Activated T-helper 2 cell treated with anti-CD3 and anti-CD28 coated beads, Interferon-gamma antibody, Interleukin-2, Interleukin-4, amounts not matched to agents 10 μg/mL and 5 μg/mL and 100 μg/mL, durations not matched to agents 14 hours and 24 hours and 36 hours (primary cell): ENCODE measurements at regions not wholly inside any gene's neighbourhood (a gene's known extent, or its start where the extent isn't known, plus 50 kb on each side); places are given as distances from the start of the nearest gene placed in this dataset.
"Not testable (repeated sequence)": the region's sequence is repeated elsewhere in the genome, so short reads cannot be mapped to it uniquely, and the experiment has no call there.

Experiments used
- DNase-seq: peaks from one replicate; pipeline ENCODE4 v3.0.0; 2021; ENCODE audit warnings: low spot score
- H3K27ac Mint-ChIP-seq: one replicate; pipeline ENCODE4 v1.8.0; 2021; ENCODE audit warnings: mixed read lengths
- H3K27me3 Mint-ChIP-seq: one replicate; pipeline ENCODE4 v1.8.0; 2021; ENCODE audit warnings: low read depth, mixed read lengths
- H3K36me3 Mint-ChIP-seq: one replicate; pipeline ENCODE4 v1.8.0; 2021; ENCODE audit warnings: low read depth, mixed read lengths
- H3K4me1 Mint-ChIP-seq: one replicate; pipeline ENCODE4 v1.8.0; 2021; ENCODE audit warnings: low read depth, mixed read lengths
- H3K4me3 Mint-ChIP-seq: one replicate; pipeline ENCODE4 v1.8.0; 2021; ENCODE audit warnings: low read depth, mild to moderate bottlenecking, moderate library complexity, mixed read lengths
- H3K9me3 Mint-ChIP-seq: one replicate; pipeline ENCODE4 v1.8.0; 2021; ENCODE audit warnings: mixed read lengths
- intact Hi-C: fragments of 100-400 bp; cut with micrococcal nuclease; formaldehyde crosslinking; loops from one replicate; pipeline ENCODE4 v1.15.1; 2023

DNA sequence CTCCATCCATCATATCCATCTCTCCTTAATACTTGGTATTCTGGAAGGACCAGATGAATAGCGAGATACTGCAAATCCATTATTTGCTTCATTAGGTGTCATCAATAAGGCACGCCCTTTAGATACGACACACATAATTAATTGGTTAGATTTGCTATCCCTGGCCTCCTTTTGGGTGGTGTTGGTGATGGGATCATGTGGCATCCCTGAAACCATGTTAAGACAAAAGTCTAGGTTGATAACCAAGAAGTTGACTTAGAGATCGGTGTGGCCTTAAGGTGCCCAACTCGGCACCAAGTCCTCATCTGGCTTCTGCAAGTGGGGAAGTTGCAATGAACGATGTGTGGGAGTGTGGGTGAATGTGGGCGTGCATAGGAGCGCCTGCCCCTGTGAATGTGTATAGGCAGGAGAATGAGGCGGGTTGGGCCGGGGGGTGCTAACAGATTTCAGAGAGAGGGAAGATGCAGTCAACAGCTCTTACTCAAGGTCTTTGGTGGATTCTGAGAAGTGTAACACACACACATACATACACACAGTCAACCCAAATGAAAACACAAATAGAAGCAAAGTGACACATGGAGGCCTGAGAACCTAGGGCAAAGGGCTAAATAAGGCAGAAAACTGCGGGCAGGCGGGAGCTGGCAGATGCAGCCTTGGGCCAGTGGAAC lies 415.7 kb upstream of the ESRRG start:
- H3K36me3 Mint-ChIP-seq, result no peaks in the 10 kb centered on the region
- H3K27me3 Mint-ChIP-seq, result peaks cover 65% of the 10 kb centered on the region
- no peak overlapping the region for H3K27ac Mint-ChIP-seq
- intact Hi-C loops, result loop anchor here (5.0 kb wide), 1 partner anchor 1028 kb away; no protein-coding TSS in a partner anchor
- DNase-seq, result no peak
- H3K9me3 Mint-ChIP-seq, result no peaks in the 10 kb centered on the region
- H3K4me1 Mint-ChIP-seq, result peaks cover 2% of the 10 kb centered on the region
- H3K4me3 Mint-ChIP-seq, result no peak overlapping the region

- H3K36me3 Mint-ChIP-seq, result no peaks in the 10 kb centered on the region
- peaks cover 71% of the 10 kb centered on the region for H3K27me3 Mint-ChIP-seq
- DNase-seq, result no peak
- H3K4me3 Mint-ChIP-seq, result no peak overlapping the region
- intact Hi-C loops, result loop anchor here (5.0 kb wide), 1 partner anchor 1029 kb away; no protein-coding TSS in a partner anchor
- H3K9me3 Mint-ChIP-seq, result no peaks in the 10 kb centered on the region
- H3K27ac Mint-ChIP-seq, result no peak overlapping the region
- H3K4me1 Mint-ChIP-seq, result peaks cover 2% of the 10 kb centered on the region
Observed at GRCh38 chr1:217138173-217138765, 415.0 kb upstream of the ESRRG start.

GRCh38 chr1:217137210-217137881 lies 414.1 kb upstream of the ESRRG start:
- DNase-seq, result no peak
- H3K27me3 Mint-ChIP-seq, result peaks cover 76% of the 10 kb centered on the region

DNA sequence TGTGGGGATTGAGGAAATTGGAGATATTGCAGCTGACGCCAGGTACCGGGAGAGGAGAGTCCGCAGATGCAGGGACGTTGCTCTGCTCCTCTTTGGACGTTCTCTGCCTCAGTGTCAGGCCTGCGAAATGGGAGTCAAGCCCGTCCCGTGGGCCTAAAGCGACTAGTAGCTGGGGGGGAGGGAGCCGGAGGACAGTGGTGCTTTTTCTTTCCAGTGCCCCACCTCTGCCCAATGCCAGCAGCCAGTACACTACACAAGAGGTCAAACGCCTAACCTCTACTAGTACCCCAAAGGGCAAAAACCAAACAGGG lies 413.6 kb upstream of the ESRRG start:
- intact Hi-C loops, result loop anchor here (5.0 kb wide), 1 partner anchor 1030 kb away; no protein-coding TSS in a partner anchor
- H3K9me3 Mint-ChIP-seq, result no peaks in the 10 kb centered on the region
- peaks cover 2% of the 10 kb centered on the region for H3K4me1 Mint-ChIP-seq
- no peaks in the 10 kb centered on the region for H3K36me3 Mint-ChIP-seq
- peaks cover 76% of the 10 kb centered on the region for H3K27me3 Mint-ChIP-seq
- no peak overlapping the region for H3K4me3 Mint-ChIP-seq
- no peak for DNase-seq
- no peak overlapping the region for H3K27ac Mint-ChIP-seq

More at GRCh38 chr1:217137210-217137881, 414.1 kb upstream of the ESRRG start:
- Mint-ChIP-seq H3K27ac (no peak overlapping the region), H3K4me1 (peaks cover 2% of the 10 kb centered on the region), H3K36me3 (no peaks in the 10 kb centered on the region), H3K9me3 (no peaks in the 10 kb centered on the region), H3K4me3 (no peak overlapping the region)
- intact Hi-C loops, result loop anchor here (5.0 kb wide), 1 partner anchor 1030 kb away; no protein-coding TSS in a partner anchor

GRCh38 chr1:217135987-217136894 lies 413.0 kb upstream of the ESRRG start:
- Mint-ChIP-seq H3K27me3 (peaks cover 72% of the 10 kb centered on the region), H3K36me3 (no peaks in the 10 kb centered on the region), H3K4me1 (peaks cover 2% of the 10 kb centered on the region), H3K4me3 (no peak overlapping the region), H3K9me3 (no peaks in the 10 kb centered on the region), H3K27ac (no peak overlapping the region)
- no peak for DNase-seq
- intact Hi-C loops, result loop anchor here (5.0 kb wide), 1 partner anchor 1031 kb away; no protein-coding TSS in a partner anchor

GRCh38 chr1:217135569-217135915 lies 412.3 kb upstream of the ESRRG start:
- no peak for DNase-seq
- intact Hi-C loops, result loop anchor here (5.0 kb wide), 1 partner anchor 1032 kb away; no protein-coding TSS in a partner anchor
- H3K27me3 Mint-ChIP-seq, result peaks cover 68% of the 10 kb centered on the region
- H3K27ac Mint-ChIP-seq, result no peak overlapping the region
- H3K9me3 Mint-ChIP-seq, result no peaks in the 10 kb centered on the region
- H3K4me1 Mint-ChIP-seq, result peaks cover 2% of the 10 kb centered on the region
- H3K36me3 Mint-ChIP-seq, result no peaks in the 10 kb centered on the region
- H3K4me3 Mint-ChIP-seq, result peak overlapping the region; percentile 42

GRCh38 chr1:217134857-217135568 lies 411.8 kb upstream of the ESRRG start:
- no peaks in the 10 kb centered on the region for H3K9me3 Mint-ChIP-seq
- no peak overlapping the region for H3K4me3 Mint-ChIP-seq
- no peak for DNase-seq
- peaks cover 2% of the 10 kb centered on the region for H3K4me1 Mint-ChIP-seq
- no peaks in the 10 kb centered on the region for H3K36me3 Mint-ChIP-seq
- no peak overlapping the region for H3K27ac Mint-ChIP-seq
- intact Hi-C loops, result loop anchor here (5.0 kb wide), 1 partner anchor 1032 kb away; no protein-coding TSS in a partner anchor
- H3K27me3 Mint-ChIP-seq, result peaks cover 65% of the 10 kb centered on the region

DNA sequence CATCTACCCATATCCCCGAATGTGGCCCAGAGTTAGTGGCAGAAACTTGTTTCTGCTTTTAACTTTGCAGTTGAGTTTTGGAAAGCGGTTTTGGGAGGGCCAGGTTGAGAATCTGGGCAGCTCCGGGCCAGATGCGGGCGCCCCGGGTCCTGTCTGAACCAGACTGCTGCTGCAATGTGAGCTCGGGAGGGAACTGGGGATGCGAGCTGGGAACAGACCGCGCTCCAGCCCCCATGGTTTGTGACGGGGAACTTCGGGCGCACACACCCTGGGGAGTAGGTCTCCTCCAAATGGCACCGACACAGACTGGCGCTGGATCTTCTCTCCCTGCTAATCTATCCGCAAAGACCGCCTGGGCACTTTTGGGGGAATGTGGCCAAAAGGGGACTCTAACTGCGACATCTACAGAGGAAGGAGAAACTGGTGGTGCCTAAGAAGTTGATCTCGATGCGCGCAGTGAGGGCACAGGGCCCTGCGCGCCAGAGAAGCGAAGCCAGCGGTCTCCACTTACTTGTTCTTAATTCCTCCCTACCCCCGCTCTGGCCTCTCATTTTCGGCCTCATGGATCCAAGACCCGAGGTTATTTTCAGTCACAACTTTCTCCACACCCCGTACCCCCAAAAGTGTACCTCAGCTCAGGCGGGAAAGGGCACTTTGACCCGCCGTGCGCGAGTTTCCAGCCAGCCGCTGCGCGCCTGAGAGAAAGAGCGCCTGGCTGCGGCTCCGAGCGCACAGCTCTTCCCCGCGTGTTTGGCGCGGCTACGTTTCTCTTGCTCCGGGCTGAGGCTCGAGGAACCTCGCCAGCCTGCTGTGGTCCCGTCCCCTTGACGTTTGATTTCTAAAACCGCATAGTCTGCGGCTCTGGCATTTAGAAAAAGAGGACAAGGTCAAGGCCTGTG lies 411.0 kb upstream of the ESRRG start:
- Mint-ChIP-seq H3K36me3 (no peaks in the 10 kb centered on the region), H3K27ac (no peak overlapping the region), H3K4me3 (no peak overlapping the region), H3K4me1 (peaks cover 2% of the 10 kb centered on the region), H3K27me3 (peaks cover 60% of the 10 kb centered on the region), H3K9me3 (no peaks in the 10 kb centered on the region)
- intact Hi-C loops, result no loop called here
- no peak for DNase-seq

DNA sequence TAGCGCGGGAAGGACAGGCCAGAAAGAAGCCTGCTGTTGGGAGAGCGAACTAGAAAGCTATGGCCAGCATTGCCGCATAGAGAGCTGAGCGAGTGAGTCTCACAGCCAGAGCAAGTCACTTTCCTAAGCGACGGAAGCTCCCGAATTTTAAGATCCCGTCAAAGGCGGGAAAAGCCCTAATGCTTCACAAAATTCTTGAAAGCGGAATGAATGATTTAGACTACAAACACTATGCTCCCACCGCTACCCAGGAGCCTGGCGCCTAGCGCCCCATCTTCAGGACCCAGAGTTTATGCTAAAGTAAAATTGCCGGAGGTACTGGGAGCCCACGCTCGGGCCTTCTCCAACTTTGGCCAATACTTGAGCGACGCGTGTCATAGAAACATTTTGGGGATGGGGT lies 409.9 kb upstream of the ESRRG start:
- no peak for DNase-seq

GRCh38 chr1:217123340-217123739 lies 400.1 kb upstream of the ESRRG start:
- H3K4me3 Mint-ChIP-seq, H3K4me1 Mint-ChIP-seq, H3K27ac Mint-ChIP-seq, H3K36me3 Mint-ChIP-seq, H3K9me3 Mint-ChIP-seq, DNase-seq, H3K27me3 Mint-ChIP-seq, intact Hi-C loops: not testable (repeated sequence)

More for the DNA sequence above, 409.9 kb upstream of the ESRRG start:
- Mint-ChIP-seq H3K9me3 (no peaks in the 10 kb centered on the region), H3K36me3 (no peaks in the 10 kb centered on the region), H3K4me1 (peaks cover 2% of the 10 kb centered on the region), H3K27me3 (peaks cover 48% of the 10 kb centered on the region), H3K4me3 (no peak overlapping the region), H3K27ac (no peak overlapping the region)
- intact Hi-C loops, result no loop called here

- no peaks in the 10 kb centered on the region for H3K36me3 Mint-ChIP-seq
- intact Hi-C loops, result no loop called here
- H3K4me1 Mint-ChIP-seq, result no peaks in the 10 kb centered on the region
- no peaks in the 10 kb centered on the region for H3K9me3 Mint-ChIP-seq
- H3K4me3 Mint-ChIP-seq, result no peak overlapping the region
- no peaks in the 10 kb centered on the region for H3K27me3 Mint-ChIP-seq
- DNase-seq, result no peak
- H3K27ac Mint-ChIP-seq, result no peak overlapping the region
Observed at GRCh38 chr1:217117973-217118465, 394.8 kb upstream of the ESRRG start.
